ENCODE measurements at regions not wholly inside any gene's neighbourhood (a gene's known extent, or its start where the extent isn't known, plus 50 kb on each side); places are given as distances from the start of the nearest gene placed in this dataset.

- H3K9ac ChIP-seq (ENCODE audit: control insufficient read depth, extremely low read depth, insufficient read depth, low read length): no peak overlapping the region
- no peaks in the 10 kb centered on the region for H4K20me1 ChIP-seq (ENCODE audit: control insufficient read depth, extremely low read depth, insufficient read depth, low read length)
- no peaks in the 10 kb centered on the region for H3K27me3 ChIP-seq (ENCODE audit: control insufficient read depth, extremely low read depth, insufficient read depth, low read length)
- no peaks in the 10 kb centered on the region for H3K79me2 ChIP-seq (ENCODE audit: control insufficient read depth, insufficient read depth, low read length)
- H3K9me3 ChIP-seq (ENCODE audit: control insufficient read depth, low read depth, low read length): no peaks in the 10 kb centered on the region
- no peak for FAIRE-seq
- H2AFZ ChIP-seq (ENCODE audit: control insufficient read depth, low read length): peak overlapping the region; percentile 19
- no peak overlapping the region for H3K4me2 ChIP-seq (ENCODE audit: control insufficient read depth, extremely low read depth, insufficient read depth, low read depth, low read length)
- no peak overlapping the region for H3K27ac ChIP-seq (ENCODE audit: control insufficient read depth, insufficient read depth, low read length)
- no peak for TF ChIP-seq EZH2 (IDR thresholded peaks at IDR 0.05; ENCODE audit: low read length)
- TF ChIP-seq CTCF (optimal IDR thresholded peaks at IDR 0.05 in 1 of 3, IDR thresholded peaks at IDR 0.05 in 1 of 3, conservative IDR thresholded peaks at IDR 0.05 in 1 of 3; ENCODE audit: extremely low read depth in 1 of 3, insufficient read depth in 2 of 3, low read length in 3 of 3): no peak
- no peaks in the 10 kb centered on the region for H3K4me1 ChIP-seq (ENCODE audit: control insufficient read depth, extremely low read depth, insufficient read depth, low read length)
- DNase-seq (ENCODE audit: low read depth, low spot score): no peak
- H3K36me3 ChIP-seq (ENCODE audit: control insufficient read depth in 2 of 2, extremely low read depth in 1 of 2, insufficient read depth in 2 of 2, low read length in 2 of 2): no peaks in the 10 kb centered on the region
- no peaks in the 10 kb centered on the region for H3K9me1 ChIP-seq (ENCODE audit: control insufficient read depth, extremely low read depth, insufficient read depth, low read length)
- H3K4me3 ChIP-seq (ENCODE audit: control insufficient read depth in 2 of 3, extremely low read depth in 1 of 3, insufficient read depth in 2 of 3, low read depth in 1 of 3, low read length in 3 of 3): no peak overlapping the region
- dilution Hi-C loops (cut with MboI; ENCODE audit: extremely low pct_ligation_motif_present, low sequenced_read_pairs): no loop called here
These were observed 1686.5 kb upstream of the ACO1 start for GRCh38 chr9:30697958-30698357.

- H3K36me3 ChIP-seq (ENCODE audit: control insufficient read depth in 2 of 2, extremely low read depth in 1 of 2, insufficient read depth in 2 of 2, low read length in 2 of 2): no peaks in the 10 kb centered on the region
- H3K79me2 ChIP-seq (ENCODE audit: control insufficient read depth, insufficient read depth, low read length): no peaks in the 10 kb centered on the region
- H4K20me1 ChIP-seq (ENCODE audit: control insufficient read depth, extremely low read depth, insufficient read depth, low read length): no peaks in the 10 kb centered on the region
- no peaks in the 10 kb centered on the region for H3K4me1 ChIP-seq (ENCODE audit: control insufficient read depth, extremely low read depth, insufficient read depth, low read length)
- H3K27me3 ChIP-seq (ENCODE audit: control insufficient read depth, extremely low read depth, insufficient read depth, low read length): no peaks in the 10 kb centered on the region
- H3K4me3 ChIP-seq (ENCODE audit: control insufficient read depth in 2 of 3, extremely low read depth in 1 of 3, insufficient read depth in 2 of 3, low read depth in 1 of 3, low read length in 3 of 3): no peak overlapping the region
- no peak overlapping the region for H3K4me2 ChIP-seq (ENCODE audit: control insufficient read depth, extremely low read depth, insufficient read depth, low read depth, low read length)
- dilution Hi-C loops (cut with MboI; ENCODE audit: extremely low pct_ligation_motif_present, low sequenced_read_pairs): no loop called here
- H3K9ac ChIP-seq (ENCODE audit: control insufficient read depth, extremely low read depth, insufficient read depth, low read length): no peak overlapping the region
- FAIRE-seq (no peak), DNase-seq (ENCODE audit: low read depth, low spot score) (no peak)
- no peak overlapping the region for H3K27ac ChIP-seq (ENCODE audit: control insufficient read depth, insufficient read depth, low read length)
- H2AFZ ChIP-seq (ENCODE audit: control insufficient read depth, low read length): no peak overlapping the region
- TF ChIP-seq CTCF (optimal IDR thresholded peaks at IDR 0.05 in 1 of 3, IDR thresholded peaks at IDR 0.05 in 1 of 3, conservative IDR thresholded peaks at IDR 0.05 in 1 of 3; ENCODE audit: extremely low read depth in 1 of 3, insufficient read depth in 2 of 3, low read length in 3 of 3) (no peak), EZH2 (IDR thresholded peaks at IDR 0.05; ENCODE audit: low read length) (no peak)
- H3K9me1 ChIP-seq (ENCODE audit: control insufficient read depth, extremely low read depth, insufficient read depth, low read length): no peaks in the 10 kb centered on the region
- no peaks in the 10 kb centered on the region for H3K9me3 ChIP-seq (ENCODE audit: control insufficient read depth, low read depth, low read length)
These were observed 1672.9 kb upstream of the ACO1 start for GRCh38 chr9:30711591-30711990.

All from keratinocyte (primary cell).